GM19043 (cell line): ENCODE measurements at regions not wholly inside any gene's neighbourhood (a gene's known extent, or its start where the extent isn't known, plus 50 kb on each side); places are given as distances from the start of the nearest gene placed in this dataset.
"Not testable (repeated sequence)": the region's sequence is repeated elsewhere in the genome, so short reads cannot be mapped to it uniquely, and the experiment has no call there.

Experiments
- ATAC-seq: cut with Tn5 transposase; IDR thresholded peaks from one replicate; pipeline ENCODE4 v1.9.1; 2021; ENCODE audit warnings: low read depth; ENCODE audit not compliant: unreplicated experiment

- ATAC-seq, result no peak
Measured at GRCh38 chr16:59848296-59848695, 1114.2 kb upstream of the GOT2 start.

GRCh38 chr16:59840169-59840568 is 1106.1 kb upstream of the GOT2 start:
- no peak for ATAC-seq

GRCh38 chr16:59826767-59827166 is 1092.7 kb upstream of the GOT2 start:
- no peak for ATAC-seq

GRCh38 chr16:59809488-59809887 is 1075.4 kb upstream of the GOT2 start:
- ATAC-seq, result not testable (repeated sequence)

GRCh38 chr16:59783191-59783590 is 1049.1 kb upstream of the GOT2 start:
- no peak for ATAC-seq

GRCh38 chr16:59773330-59773729 is 1039.2 kb upstream of the GOT2 start:
- no peak for ATAC-seq

- ATAC-seq, result no peak
Measured at GRCh38 chr16:59759296-59759695, 1025.2 kb upstream of the GOT2 start.

- no peak for ATAC-seq
Measured at GRCh38 chr16:59758848-59759247, 1024.7 kb upstream of the GOT2 start.

- no peak for ATAC-seq
Measured at GRCh38 chr16:59754854-59755253, 1020.7 kb upstream of the GOT2 start.

GRCh38 chr16:59749662-59750336 is 1015.7 kb upstream of the GOT2 start:
- ATAC-seq, result no peak

- ATAC-seq, result no peak
Measured at GRCh38 chr16:59748531-59748930, 1014.4 kb upstream of the GOT2 start.

GRCh38 chr16:59743504-59743903 is 1009.4 kb upstream of the GOT2 start:
- no peak for ATAC-seq

- ATAC-seq, result no peak
Measured at GRCh38 chr16:59740858-59741257, 1006.7 kb upstream of the GOT2 start.

- no peak for ATAC-seq
Measured at GRCh38 chr16:59737274-59737673, 1003.2 kb upstream of the GOT2 start.

GRCh38 chr16:59733321-59733720 is 999.2 kb upstream of the GOT2 start:
- ATAC-seq, result no peak

- ATAC-seq, result no peak
Measured at GRCh38 chr16:59729613-59730012, 995.5 kb upstream of the GOT2 start.

GRCh38 chr16:59719121-59719520 is 985.0 kb upstream of the GOT2 start:
- no peak for ATAC-seq

- no peak for ATAC-seq
Measured at GRCh38 chr16:59707436-59708226, 973.5 kb upstream of the GOT2 start.

GRCh38 chr16:59701963-59702930 is 968.1 kb upstream of the GOT2 start:
- ATAC-seq, result no peak

GRCh38 chr16:59699786-59700185 is 965.7 kb upstream of the GOT2 start:
- no peak for ATAC-seq
